Fibroblast of lung (primary cell): ENCODE measurements at regions not wholly inside any gene's neighbourhood (a gene's known extent, or its start where the extent isn't known, plus 50 kb on each side); places are given as distances from the start of the nearest gene placed in this dataset.

Experiments
- DNase-seq, 2 donors: peaks; one replicate each; pipeline versions ENCODE4 v3.0.0 to v3.0.0-alpha.2; 2010; ENCODE audit warnings: low read depth in 2 of 2
- H2AFZ ChIP-seq: 2 replicates; pipeline ENCODE4 v1.5.1; 2012; ENCODE audit warnings: low read length, control low read depth, inconsistent platforms
- H3K27ac ChIP-seq: 2 replicates; pipeline ENCODE4 v1.5.1; 2011; ENCODE audit warnings: low read length, control low read depth; ENCODE audit not compliant: insufficient read depth
- H3K27me3 ChIP-seq: 2 replicates; pipeline ENCODE4 v1.5.1; 2011; ENCODE audit warnings: mild to moderate bottlenecking, low read length; ENCODE audit not compliant: control insufficient read depth, insufficient read depth
- H3K36me3 ChIP-seq: 2 replicates; pipeline ENCODE4 v1.5.1; 2011; ENCODE audit warnings: low read length; ENCODE audit not compliant: control insufficient read depth, insufficient read depth
- H3K4me1 ChIP-seq: 2 replicates; pipeline ENCODE4 v1.5.1; 2011; ENCODE audit warnings: low read length; ENCODE audit not compliant: control insufficient read depth, insufficient read depth; ENCODE audit errors: extremely low read depth
- H3K4me2 ChIP-seq: 2 replicates; pipeline ENCODE4 v1.5.1; 2011; ENCODE audit warnings: low read length, control low read depth; ENCODE audit not compliant: insufficient read depth; ENCODE audit errors: extremely low read depth
- H3K4me3 ChIP-seq, 4 experiments: fragments of 200-600 bp in 1 of 4; sonication (generic) in 1 of 4; replicated peaks in 1 of 4; 2 replicates each; pipeline ENCODE4 v1.5.1; 2011 to 2016; ENCODE audit warnings: low read length in 4 of 4, low read depth in 3 of 4, mild to moderate bottlenecking in 3 of 4, control low read depth in 2 of 4, inconsistent platforms in 1 of 4, mixed read lengths in 1 of 4; ENCODE audit not compliant: insufficient read depth in 1 of 4; ENCODE audit errors: control extremely low read depth in 1 of 4
- H3K79me2 ChIP-seq: 2 replicates; pipeline ENCODE4 v1.5.1; 2012; ENCODE audit warnings: mild to moderate bottlenecking, low read length, inconsistent platforms; ENCODE audit not compliant: control insufficient read depth, insufficient read depth
- H3K9ac ChIP-seq: 2 replicates; pipeline ENCODE4 v1.5.1; 2011; ENCODE audit warnings: mild to moderate bottlenecking, low read length, control low read depth; ENCODE audit not compliant: insufficient read depth
- H3K9me3 ChIP-seq: 2 replicates; pipeline ENCODE4 v1.5.1; 2012; ENCODE audit warnings: low read depth, low read length; ENCODE audit not compliant: control insufficient read depth, insufficient read depth
- H4K20me1 ChIP-seq: 2 replicates; pipeline ENCODE4 v1.5.1; 2011; ENCODE audit warnings: low read length; ENCODE audit not compliant: control insufficient read depth, insufficient read depth; ENCODE audit errors: extremely low read depth
- CTCF ChIP-seq, 2 donors: IDR thresholded peaks in 1 of 2; conservative IDR thresholded peaks in 1 of 2; 1 replicate in 1 of 2; 2 replicates in 1 of 2; pipeline ENCODE4 v1.5.1; 2011 to 2012; ENCODE audit warnings: low read length in 2 of 2, control low read depth in 1 of 2, inconsistent platforms in 1 of 2, low read depth in 1 of 2, mild to moderate bottlenecking in 1 of 2
- EZH2 ChIP-seq: IDR thresholded peaks from 2 replicates; pipeline ENCODE4 v1.5.1; 2012; ENCODE audit warnings: low read length, control low read depth, mild to moderate bottlenecking; ENCODE audit errors: missing control alignments

DNA sequence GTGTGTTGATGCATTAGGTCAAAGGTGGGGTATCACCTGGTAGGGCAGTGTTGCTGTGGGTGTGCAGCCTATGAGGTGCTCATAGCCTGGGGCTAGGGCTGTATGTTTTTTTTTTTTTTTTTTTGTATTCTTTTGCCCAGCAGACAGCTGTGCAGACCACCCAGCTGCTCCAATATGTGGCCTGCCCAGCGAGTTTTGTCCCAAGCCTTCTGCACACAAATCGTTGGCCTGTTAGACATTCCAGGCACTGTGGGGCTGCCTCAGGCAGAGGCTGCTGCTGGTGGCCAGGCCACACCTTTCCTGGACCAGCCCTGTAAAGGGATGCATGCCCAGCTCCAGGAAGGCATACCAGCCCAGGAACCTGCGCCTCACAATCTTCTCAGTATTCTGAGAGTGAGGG, 348.5 kb downstream of the JRKL start:
- Histone ChIP-seq H3K79me2 (no peaks in the 10 kb centered on the region), H3K27ac (no peak overlapping the region), H3K4me3 (no peak overlapping the region), H4K20me1 (no peaks in the 10 kb centered on the region), H3K36me3 (no peaks in the 10 kb centered on the region), H3K4me1 (no peaks in the 10 kb centered on the region), H2AFZ (no peak overlapping the region), H3K4me2 (no peak overlapping the region), H3K9ac (no peak overlapping the region), H3K9me3 (no peaks in the 10 kb centered on the region), H3K27me3 (no peaks in the 10 kb centered on the region)
- TF ChIP-seq EZH2 (no peak), CTCF (conservative IDR thresholded peaks at IDR 0.05 in 1 of 2, IDR thresholded peaks at IDR 0.05 in 1 of 2; ENCODE audit: low read depth in 1 of 2, low read length in 2 of 2) (no peak)
- no peak for DNase-seq

- no peaks in the 10 kb centered on the region for H4K20me1 ChIP-seq
- H3K4me2 ChIP-seq, result no peak overlapping the region
- H3K36me3 ChIP-seq, result no peaks in the 10 kb centered on the region
- no peak overlapping the region for H3K9ac ChIP-seq
- no peak overlapping the region for H3K27ac ChIP-seq
- no peak overlapping the region for H2AFZ ChIP-seq
- no peaks in the 10 kb centered on the region for H3K9me3 ChIP-seq
- no peaks in the 10 kb centered on the region for H3K27me3 ChIP-seq
- H3K4me3 ChIP-seq, result no peak overlapping the region
- H3K79me2 ChIP-seq, result no peaks in the 10 kb centered on the region
- no peak for TF ChIP-seq EZH2
- TF ChIP-seq CTCF (conservative IDR thresholded peaks at IDR 0.05 in 1 of 2, IDR thresholded peaks at IDR 0.05 in 1 of 2; ENCODE audit: low read depth in 1 of 2, low read length in 2 of 2), result no peak
- H3K4me1 ChIP-seq, result no peaks in the 10 kb centered on the region
- DNase-seq, result peak; percentile 8 to 70
These were observed 351.3 kb downstream of the JRKL start for GRCh38 chr11:96741068-96741467.

GRCh38 chr11:96744697-96745096, 354.9 kb downstream of the JRKL start:
- no peaks in the 10 kb centered on the region for H4K20me1 ChIP-seq
- no peaks in the 10 kb centered on the region for H3K79me2 ChIP-seq
- no peaks in the 10 kb centered on the region for H3K9me3 ChIP-seq
- H3K27ac ChIP-seq, result no peak overlapping the region
- H3K9ac ChIP-seq, result no peak overlapping the region
- DNase-seq, result peak in 1 of 2 donors; percentile 3
- no peaks in the 10 kb centered on the region for H3K36me3 ChIP-seq
- no peaks in the 10 kb centered on the region for H3K27me3 ChIP-seq
- H3K4me2 ChIP-seq, result no peak overlapping the region
- peaks cover 8% of the 10 kb centered on the region for H3K4me1 ChIP-seq
- no peak for TF ChIP-seq CTCF (conservative IDR thresholded peaks at IDR 0.05 in 1 of 2, IDR thresholded peaks at IDR 0.05 in 1 of 2; ENCODE audit: low read depth in 1 of 2, low read length in 2 of 2)
- TF ChIP-seq EZH2, result no peak
- no peak overlapping the region for H3K4me3 ChIP-seq
- no peak overlapping the region for H2AFZ ChIP-seq
